ENCODE measurements at regions not wholly inside any gene's neighbourhood (a gene's known extent, or its start where the extent isn't known, plus 50 kb on each side); places are given as distances from the start of the nearest gene placed in this dataset.

GRCh38 chr4:126385954-126386353, 1071.2 kb downstream of the FAT4 start:
- Histone ChIP-seq H3K4me3 (no peak overlapping the region), H3K27ac (no peak overlapping the region), H3K27me3 (no peaks in the 10 kb centered on the region), H3K36me3 (replicated peaks in 1 of 2) (no peaks in the 10 kb centered on the region), H3K4me1 (replicated peaks in 1 of 2) (no peaks in the 10 kb centered on the region), H3K9me3 (replicated peaks in 1 of 3) (no peaks in the 10 kb centered on the region)
- TF ChIP-seq POLR2A (IDR thresholded peaks at IDR 0.05) (no peak), CTCF (IDR thresholded peaks at IDR 0.05) (no peak)
- DNase-seq: no peak
- intact Hi-C loops (cut with DNase I): no loop called here

- no peaks in the 10 kb centered on the region for H3K9me3 ChIP-seq (replicated peaks in 1 of 3)
- WGBS, 4 donors: 67 to 74% (median 72%) methylated on average over 1 to 2 of the region's 2 CpGs
- H3K4me1 ChIP-seq (replicated peaks in 1 of 2): no peaks in the 10 kb centered on the region
- no peak for DNase-seq
- TF ChIP-seq POLR2A (IDR thresholded peaks at IDR 0.05) (no peak), CTCF (IDR thresholded peaks at IDR 0.05) (no peak)
- intact Hi-C loops (cut with DNase I): no loop called here
- no peak overlapping the region for H3K4me3 ChIP-seq
- no peak overlapping the region for H3K27ac ChIP-seq
- no peaks in the 10 kb centered on the region for H3K36me3 ChIP-seq (replicated peaks in 1 of 2)
- H3K27me3 ChIP-seq: no peaks in the 10 kb centered on the region
These were observed 1071.8 kb downstream of the FAT4 start for GRCh38 chr4:126386512-126386911.

GRCh38 chr4:126395664-126396063, 1080.9 kb downstream of the FAT4 start:
- Histone ChIP-seq H3K9me3 (replicated peaks in 1 of 3) (peaks cover 0 to 3% (median 0%) of the 10 kb centered on the region in 3 donors), H3K36me3 (replicated peaks in 1 of 2) (no peaks in the 10 kb centered on the region), H3K27me3 (no peaks in the 10 kb centered on the region), H3K4me1 (replicated peaks in 1 of 2) (no peaks in the 10 kb centered on the region), H3K27ac (no peak overlapping the region), H3K4me3 (no peak overlapping the region)
- TF ChIP-seq CTCF (IDR thresholded peaks at IDR 0.05): no peak
- TF ChIP-seq POLR2A (IDR thresholded peaks at IDR 0.05): no peak
- 80 to 92% (median 86%) methylated on average over 2 of the region's 2 CpGs for WGBS, 4 donors
- no peak for DNase-seq
- intact Hi-C loops (cut with DNase I): no loop called here

- H3K27ac ChIP-seq: no peak overlapping the region
- WGBS, 4 donors: 78 to 85% (median 82%) methylated on average over 3 of the region's 3 CpGs
- TF ChIP-seq POLR2A (IDR thresholded peaks at IDR 0.05) (no peak), CTCF (IDR thresholded peaks at IDR 0.05) (no peak)
- H3K9me3 ChIP-seq (replicated peaks in 1 of 3): peaks cover 0 to 8% (median 0%) of the 10 kb centered on the region in 3 donors
- H3K27me3 ChIP-seq: no peaks in the 10 kb centered on the region
- intact Hi-C loops (cut with DNase I): no loop called here
- H3K4me3 ChIP-seq: no peak overlapping the region
- H3K36me3 ChIP-seq (replicated peaks in 1 of 2): no peaks in the 10 kb centered on the region
- no peak for DNase-seq
- no peaks in the 10 kb centered on the region for H3K4me1 ChIP-seq (replicated peaks in 1 of 2)
These were observed 1081.4 kb downstream of the FAT4 start for GRCh38 chr4:126396121-126396520.
